Parathyroid adenoma (tissue), 2 donors: ENCODE measurements at regions not wholly inside any gene's neighbourhood (a gene's known extent, or its start where the extent isn't known, plus 50 kb on each side); places are given as distances from the start of the nearest gene placed in this dataset.
A peak's percentile ranks its signal among the peaks of the same experiment; 100 is the strongest.

Experiments
- H2AFZ ChIP-seq: fragments of 300-600 bp; sonication (generic); one replicate; pipeline ENCODE4 v1.7.0; 2017; ENCODE audit warnings: antibody characterized with exemption, mild to moderate bottlenecking
- H3K27ac ChIP-seq: fragments of 300-600 bp; sonication (generic); one replicate; pipeline ENCODE4 v1.7.0; 2017
- H3K27me3 ChIP-seq: fragments of 300-600 bp; sonication (generic); one replicate; pipeline ENCODE4 v1.7.0; 2017; ENCODE audit warnings: low read length; ENCODE audit not compliant: control insufficient read depth, insufficient read depth
- H3K36me3 ChIP-seq: fragments of 300-600 bp; sonication (generic); one replicate; pipeline ENCODE4 v1.7.0; 2017; ENCODE audit warnings: low read length; ENCODE audit not compliant: control insufficient read depth, insufficient read depth
- H3K4me1 ChIP-seq: fragments of 300-600 bp; sonication (generic); one replicate; pipeline ENCODE4 v1.7.0; 2017; ENCODE audit warnings: control low read depth
- H3K4me2 ChIP-seq: fragments of 300-600 bp; sonication (generic); one replicate; pipeline ENCODE4 v1.7.0; 2017; ENCODE audit warnings: low read length
- H3K4me3 ChIP-seq: fragments of 300-600 bp; sonication (generic); one replicate; pipeline ENCODE4 v1.7.0; 2017; ENCODE audit warnings: low read depth, low read length
- H3K79me2 ChIP-seq: fragments of 300-600 bp; sonication (generic); one replicate; pipeline ENCODE4 v1.7.0; 2017; ENCODE audit warnings: control low read depth
- H3K9ac ChIP-seq: fragments of 300-600 bp; sonication (generic); one replicate; pipeline ENCODE4 v1.7.0; 2017; ENCODE audit warnings: mild to moderate bottlenecking
- H3K9me3 ChIP-seq: fragments of 300-600 bp; sonication (generic); one replicate; pipeline ENCODE4 v1.7.0; 2017; ENCODE audit warnings: low read length; ENCODE audit not compliant: control insufficient read depth
- TF ChIP-seq, protein P1 (sequence below): fragments of 300-600 bp; sonication (generic); IDR thresholded peaks from one replicate; pipeline ENCODE4 v1.7.0; 2017; ENCODE audit warnings: antibody characterized with exemption, mild to moderate bottlenecking
- donor health status: primary hyperparathyroidism.

DNA sequence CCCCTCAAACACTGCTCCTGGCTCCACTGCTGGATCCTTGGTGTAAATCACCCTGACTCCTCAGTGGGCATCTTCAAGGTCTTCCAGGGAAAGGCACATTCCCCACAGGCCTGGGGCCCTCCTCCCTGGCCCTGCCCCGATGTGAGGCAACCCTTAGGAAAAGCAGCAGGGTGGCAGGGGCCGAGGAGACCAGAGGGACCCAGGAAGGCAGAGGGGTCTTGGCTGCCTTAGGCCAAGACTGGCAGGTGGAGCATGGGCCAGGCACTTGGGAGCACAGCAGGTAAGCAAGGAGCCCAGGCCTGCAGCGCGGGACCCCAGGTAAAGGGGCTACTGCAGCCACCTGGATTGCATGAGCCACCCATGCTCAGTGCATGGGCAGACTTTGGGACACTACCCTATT lies 96.9 kb downstream of the GYPC start:
- Histone ChIP-seq H3K79me2 (no peaks in the 10 kb centered on the region), H3K4me1 (peaks cover 20% of the 10 kb centered on the region)

DNA sequence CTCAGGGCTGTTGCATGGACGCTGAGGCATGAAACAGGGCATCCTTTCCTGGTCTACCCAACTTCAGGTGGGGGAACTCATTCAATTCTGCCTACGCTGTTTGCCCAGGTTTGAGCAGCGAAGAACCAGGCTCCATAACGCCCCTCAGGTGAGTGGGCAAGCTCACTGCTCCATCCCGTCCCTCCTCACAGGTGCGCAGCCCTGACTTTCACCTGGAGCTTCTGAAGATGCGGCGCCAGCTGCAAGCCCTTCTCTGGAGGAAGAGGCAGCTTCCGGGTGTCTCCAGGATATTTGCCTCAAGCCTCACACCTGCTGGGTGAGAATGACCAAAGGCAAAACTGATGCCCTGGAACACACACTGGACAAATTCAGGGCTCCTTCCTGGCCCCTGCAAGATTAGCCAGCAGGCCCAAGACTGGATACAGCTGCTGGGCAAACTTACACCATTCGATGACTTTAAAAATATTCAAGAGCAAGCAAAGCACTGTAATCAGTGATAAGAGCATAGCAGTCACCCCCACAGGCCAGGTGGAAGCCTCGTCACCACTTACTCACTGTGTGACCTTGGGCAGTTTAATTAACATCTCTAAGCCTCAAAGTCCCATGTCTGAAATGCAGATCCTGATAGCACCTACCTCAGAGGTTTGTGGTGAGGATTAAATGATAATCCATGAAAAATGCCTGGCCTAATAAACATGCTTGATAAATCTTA lies 97.7 kb downstream of the GYPC start:
- Histone ChIP-seq H3K9ac (no peak overlapping the region), H2AFZ (no peak overlapping the region), H3K4me3 (no peak overlapping the region), H3K36me3 (no peaks in the 10 kb centered on the region), H3K79me2 (no peaks in the 10 kb centered on the region), H3K27ac (peak overlapping the region; percentile 50), H3K4me2 (no peak overlapping the region), H3K9me3 (no peaks in the 10 kb centered on the region), H3K4me1 (peaks cover 20% of the 10 kb centered on the region), H3K27me3 (no peaks in the 10 kb centered on the region)
- TF ChIP-seq, protein P1, sequence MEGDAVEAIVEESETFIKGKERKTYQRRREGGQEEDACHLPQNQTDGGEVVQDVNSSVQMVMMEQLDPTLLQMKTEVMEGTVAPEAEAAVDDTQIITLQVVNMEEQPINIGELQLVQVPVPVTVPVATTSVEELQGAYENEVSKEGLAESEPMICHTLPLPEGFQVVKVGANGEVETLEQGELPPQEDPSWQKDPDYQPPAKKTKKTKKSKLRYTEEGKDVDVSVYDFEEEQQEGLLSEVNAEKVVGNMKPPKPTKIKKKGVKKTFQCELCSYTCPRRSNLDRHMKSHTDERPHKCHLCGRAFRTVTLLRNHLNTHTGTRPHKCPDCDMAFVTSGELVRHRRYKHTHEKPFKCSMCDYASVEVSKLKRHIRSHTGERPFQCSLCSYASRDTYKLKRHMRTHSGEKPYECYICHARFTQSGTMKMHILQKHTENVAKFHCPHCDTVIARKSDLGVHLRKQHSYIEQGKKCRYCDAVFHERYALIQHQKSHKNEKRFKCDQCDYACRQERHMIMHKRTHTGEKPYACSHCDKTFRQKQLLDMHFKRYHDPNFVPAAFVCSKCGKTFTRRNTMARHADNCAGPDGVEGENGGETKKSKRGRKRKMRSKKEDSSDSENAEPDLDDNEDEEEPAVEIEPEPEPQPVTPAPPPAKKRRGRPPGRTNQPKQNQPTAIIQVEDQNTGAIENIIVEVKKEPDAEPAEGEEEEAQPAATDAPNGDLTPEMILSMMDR: no peak

More for the DNA sequence above, 96.9 kb downstream of the GYPC start:
- H3K4me3 ChIP-seq: no peak overlapping the region
- TF ChIP-seq, protein P1: no peak
- H3K36me3 ChIP-seq: no peaks in the 10 kb centered on the region
- no peak overlapping the region for H2AFZ ChIP-seq
- H3K27ac ChIP-seq: no peak overlapping the region
- H3K9ac ChIP-seq: no peak overlapping the region
- no peak overlapping the region for H3K4me2 ChIP-seq
- no peaks in the 10 kb centered on the region for H3K9me3 ChIP-seq
- no peaks in the 10 kb centered on the region for H3K27me3 ChIP-seq

DNA sequence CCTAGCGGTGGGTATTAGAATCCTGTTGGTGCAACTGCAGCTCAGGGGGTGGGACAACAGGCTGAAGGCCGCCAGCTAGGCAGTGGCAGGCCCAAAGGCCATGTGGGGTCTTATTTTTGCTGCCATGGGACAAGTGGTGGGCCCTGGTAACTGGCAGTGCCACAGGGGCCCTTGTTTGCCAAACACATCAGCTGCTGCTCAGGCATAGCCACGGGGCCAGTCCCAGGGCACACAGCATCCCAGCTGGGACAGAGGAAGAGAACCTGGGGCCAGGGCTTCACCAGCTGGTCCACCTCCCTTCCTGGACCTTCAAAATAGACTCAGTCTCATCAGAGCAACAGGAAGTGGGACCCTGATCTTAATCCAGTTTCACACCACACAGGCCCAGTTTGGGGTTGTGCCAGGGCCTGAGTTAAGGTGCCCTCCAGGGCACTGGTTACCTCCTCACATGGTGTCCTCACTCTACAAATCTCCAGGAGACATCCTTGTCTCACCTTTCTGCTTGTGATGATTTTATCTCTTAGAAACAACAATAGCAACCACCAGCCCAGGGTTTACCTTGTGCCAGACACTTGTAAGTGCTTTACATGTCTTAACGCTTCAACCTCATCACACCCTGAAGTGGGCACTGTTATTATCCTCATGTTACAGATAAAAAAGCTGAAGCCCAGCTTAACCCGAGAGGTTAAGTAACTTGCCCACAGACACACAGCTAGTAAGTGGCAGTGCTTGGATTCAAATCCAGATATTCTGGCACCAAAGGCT lies 98.5 kb downstream of the GYPC start:
- TF ChIP-seq, protein P1: no peak
- Histone ChIP-seq H3K4me1 (peaks cover 20% of the 10 kb centered on the region), H2AFZ (peak overlapping the region; percentile 25), H3K36me3 (no peaks in the 10 kb centered on the region), H3K27me3 (no peaks in the 10 kb centered on the region), H3K9me3 (no peaks in the 10 kb centered on the region), H3K4me2 (no peak overlapping the region), H3K9ac (no peak overlapping the region), H3K79me2 (no peaks in the 10 kb centered on the region), H3K4me3 (no peak overlapping the region), H3K27ac (peak overlapping the region; percentile 50)

DNA sequence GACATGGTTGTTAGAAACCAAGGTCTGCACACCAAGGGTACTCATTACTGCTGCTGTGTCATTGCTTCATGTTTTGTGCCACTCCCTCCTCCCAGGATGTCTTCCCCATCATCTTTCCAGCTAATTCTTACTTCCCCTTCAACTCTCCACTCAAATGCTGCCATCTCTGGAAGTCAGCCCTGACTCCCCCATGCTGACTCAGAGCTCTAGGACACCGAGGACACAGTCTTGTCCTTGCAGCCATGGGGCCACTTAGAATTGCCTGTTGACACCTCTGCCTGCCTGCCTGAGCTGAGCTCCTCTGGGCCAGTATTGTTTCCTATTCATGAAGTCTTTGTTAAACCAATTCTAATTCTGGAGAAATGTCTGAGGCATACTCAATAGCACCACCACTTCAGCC lies 100.2 kb downstream of the GYPC start:
- Histone ChIP-seq H3K9ac (no peak overlapping the region), H3K9me3 (no peaks in the 10 kb centered on the region), H3K4me2 (no peak overlapping the region), H3K36me3 (no peaks in the 10 kb centered on the region), H3K27ac (no peak overlapping the region), H2AFZ (no peak overlapping the region), H3K79me2 (no peaks in the 10 kb centered on the region), H3K4me3 (no peak overlapping the region), H3K27me3 (no peaks in the 10 kb centered on the region), H3K4me1 (peaks cover 8% of the 10 kb centered on the region)
- TF ChIP-seq, protein P1: no peak
